HUDEP-2 (cell line): ENCODE measurements at regions not wholly inside any gene's neighbourhood (a gene's known extent, or its start where the extent isn't known, plus 50 kb on each side); places are given as distances from the start of the nearest gene placed in this dataset.
"Not testable (repeated sequence)": the region's sequence is repeated elsewhere in the genome, so short reads cannot be mapped to it uniquely, and the experiment has no call there.

Experiments used
- DNase-seq, 76 experiments: peaks; one replicate each; lab custom pipeline; 2025; ENCODE audit not compliant: unreplicated experiment in 76 of 76; lab: John Stamatoyannopoulos, UW

GRCh38 chr4:104002318-104002717 lies 282.5 kb upstream of the TACR3 start:
- DNase-seq = not testable (repeated sequence)

DNA sequence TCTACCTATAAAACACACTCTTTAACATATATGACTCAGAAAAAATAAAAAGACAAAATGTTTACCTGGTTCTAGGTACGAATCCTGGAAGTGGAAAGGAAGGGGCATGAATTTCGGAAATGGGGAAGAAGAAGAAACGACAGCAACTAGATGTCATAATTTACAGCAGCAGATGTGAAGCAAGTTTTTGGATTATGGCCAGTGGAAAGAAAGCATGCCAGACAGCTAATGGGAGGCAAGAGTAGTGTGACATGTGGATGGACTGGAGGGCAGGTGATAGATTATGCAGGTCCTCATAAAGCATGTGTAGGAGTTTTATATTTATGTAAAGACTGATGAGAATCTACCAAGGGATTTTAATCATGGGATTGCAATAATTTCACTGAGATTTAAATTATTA lies 279.0 kb upstream of the TACR3 start:
- no peak for DNase-seq

- no peak for DNase-seq
These were observed 276.9 kb upstream of the TACR3 start for GRCh38 chr4:103996637-103997036.

DNA sequence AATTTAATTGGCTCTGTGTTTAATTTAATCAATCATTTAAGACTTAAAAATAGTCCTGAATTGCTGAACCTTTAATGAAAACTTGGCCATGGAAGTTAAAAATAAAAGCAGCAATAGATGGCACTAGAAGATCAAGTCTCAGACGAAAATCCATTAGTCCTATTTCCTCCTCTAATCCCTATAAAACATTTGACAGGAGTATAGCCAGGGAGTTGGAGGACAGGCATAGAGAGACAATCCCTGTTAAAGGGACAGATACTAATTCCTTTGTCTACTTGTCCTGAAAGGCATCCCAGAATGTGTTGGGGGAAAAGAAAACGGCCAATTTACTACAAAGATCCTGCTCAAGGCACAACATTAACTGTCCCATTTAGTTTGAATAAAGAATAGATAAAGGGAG lies 276.3 kb upstream of the TACR3 start:
- no peak for DNase-seq

DNA sequence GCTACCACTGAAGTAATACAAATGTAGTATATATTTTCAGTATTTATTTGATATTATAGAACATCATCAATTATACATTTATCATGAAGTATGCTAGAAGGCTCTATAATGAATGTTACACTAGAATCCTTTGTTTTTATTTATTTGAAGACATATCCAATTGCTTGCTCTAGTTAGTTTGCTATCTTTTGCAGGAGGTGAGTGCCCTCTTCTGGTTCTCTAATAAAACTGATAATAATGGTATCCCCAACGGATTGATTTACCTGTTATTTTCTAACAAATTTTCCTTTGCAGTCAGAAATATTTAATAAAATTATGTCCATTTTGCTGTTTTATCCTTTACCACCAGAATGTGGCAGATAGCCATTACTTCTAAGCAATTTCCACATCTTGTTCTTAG lies 274.3 kb upstream of the TACR3 start:
- no peak for DNase-seq

DNA sequence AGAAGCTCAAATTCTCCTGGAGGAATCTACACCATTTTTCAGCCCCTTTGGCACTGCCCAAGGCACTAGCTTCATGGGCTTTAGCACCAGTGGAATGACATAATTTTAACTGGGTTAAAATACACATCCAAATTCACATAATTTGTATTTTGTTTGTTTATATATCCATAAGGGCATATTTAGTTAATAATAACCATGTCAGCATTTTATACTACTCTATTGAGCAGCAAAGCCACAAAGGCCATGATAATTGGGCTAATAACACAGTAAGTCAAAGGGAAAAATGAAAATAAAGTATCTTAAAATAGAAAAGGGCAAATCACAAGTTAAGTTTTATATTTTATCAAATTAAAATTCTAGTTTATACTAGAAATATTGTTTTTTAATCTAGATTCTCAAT lies 262.7 kb upstream of the TACR3 start:
- DNase-seq = no peak

GRCh38 chr4:103948244-103949018 lies 228.6 kb upstream of the TACR3 start:
- no peak for DNase-seq

DNA sequence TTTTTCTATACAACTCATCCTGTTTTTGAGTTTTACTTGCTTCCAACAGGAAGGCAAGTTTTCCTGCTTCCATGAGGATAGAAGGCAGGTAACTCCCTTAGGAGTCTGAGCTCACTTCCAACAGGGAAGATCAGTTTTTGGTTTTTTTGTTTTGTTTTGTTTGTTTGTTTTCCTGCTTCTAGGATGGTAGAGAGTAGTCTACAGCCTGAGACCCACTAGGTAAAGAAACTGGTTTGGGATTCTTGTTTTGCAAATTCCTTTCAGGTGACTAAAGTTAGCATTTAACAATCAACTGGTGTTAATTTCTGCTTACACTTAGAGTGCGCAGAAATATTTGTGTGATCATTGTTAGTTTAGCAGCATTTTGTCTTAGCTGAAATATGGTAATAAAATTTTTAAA lies 227.8 kb upstream of the TACR3 start:
- DNase-seq = no peak

DNA sequence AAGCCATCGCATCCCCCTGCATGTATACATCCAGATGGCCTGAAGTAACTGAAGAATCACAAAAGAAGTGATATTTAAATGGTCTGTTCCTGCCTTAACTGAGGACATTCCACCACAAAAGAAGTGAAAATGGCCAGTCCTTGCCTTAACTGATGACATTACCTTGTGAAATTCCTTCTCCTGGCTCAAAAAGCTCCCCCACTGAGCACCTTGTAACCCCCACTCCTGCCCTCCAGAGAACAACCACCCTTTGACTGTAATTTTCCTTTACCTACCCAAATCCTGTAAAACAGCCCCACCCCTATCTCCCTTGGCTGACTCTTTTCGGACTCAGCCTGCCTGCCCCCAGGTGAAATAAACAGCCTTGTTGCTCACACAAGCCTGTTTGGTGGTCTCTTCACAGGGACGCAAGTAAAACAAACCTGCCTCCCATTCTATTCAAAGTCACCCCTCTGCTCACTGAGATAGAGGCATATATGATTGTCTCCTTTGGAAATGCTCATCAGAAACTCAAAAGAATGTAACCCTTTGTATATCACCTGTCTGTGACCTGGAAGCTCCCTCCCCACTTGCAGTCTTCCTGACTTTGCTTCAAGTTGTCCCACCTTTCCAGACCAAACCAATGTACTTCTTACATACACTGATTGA lies 227.0 kb upstream of the TACR3 start:
- not testable (repeated sequence) for DNase-seq

DNA sequence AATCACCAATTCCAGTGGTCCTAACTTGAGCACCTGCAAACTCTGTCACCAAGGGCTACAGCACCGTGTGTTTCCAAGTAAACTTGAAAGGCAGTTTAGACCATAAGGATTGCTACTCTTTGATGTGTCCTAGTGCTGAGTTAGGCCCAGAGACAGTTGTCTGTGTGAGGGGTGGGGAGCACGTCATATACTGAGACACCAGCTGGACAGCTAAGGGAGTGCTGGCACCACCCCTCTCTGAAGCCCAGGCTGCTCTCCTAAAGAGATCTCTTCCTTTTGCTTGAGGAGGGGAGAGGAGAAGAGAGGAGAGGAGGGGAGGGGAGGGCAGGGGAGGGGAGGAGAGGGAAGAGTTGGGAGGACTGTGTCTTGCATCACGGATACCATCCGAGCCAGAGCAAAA lies 218.7 kb upstream of the TACR3 start:
- no peak for DNase-seq

DNA sequence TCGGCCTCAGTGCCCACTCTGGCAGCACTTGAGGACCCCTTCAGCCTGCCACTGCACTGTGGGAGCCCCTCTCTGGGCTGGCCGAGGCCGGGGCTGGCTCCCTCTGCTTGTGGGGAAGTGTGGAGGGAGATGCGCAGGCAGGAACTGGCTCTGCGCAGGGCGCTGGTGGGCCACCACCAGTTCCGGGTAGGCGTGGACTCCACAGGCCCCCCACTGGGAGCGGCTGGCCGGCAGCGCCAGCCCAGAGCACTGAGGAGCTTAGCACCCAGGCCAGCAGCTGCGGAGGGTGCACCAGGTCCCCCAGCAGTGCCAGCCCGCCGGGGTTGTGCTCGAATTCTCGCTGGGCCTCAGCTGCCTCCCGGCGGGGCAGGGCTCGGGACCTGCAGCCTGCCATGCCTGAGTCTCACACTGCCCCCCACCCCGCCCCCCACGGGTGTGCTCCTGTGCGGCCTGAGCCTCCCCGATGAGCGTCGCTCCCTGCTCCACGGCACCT lies 216.9 kb upstream of the TACR3 start:
- no peak for DNase-seq

GRCh38 chr4:103934178-103934789 lies 214.5 kb upstream of the TACR3 start:
- peak in 22 of 76 experiments; percentile 1 to 49 (median 18) for DNase-seq

GRCh38 chr4:103928370-103928769 lies 208.6 kb upstream of the TACR3 start:
- no peak for DNase-seq

DNA sequence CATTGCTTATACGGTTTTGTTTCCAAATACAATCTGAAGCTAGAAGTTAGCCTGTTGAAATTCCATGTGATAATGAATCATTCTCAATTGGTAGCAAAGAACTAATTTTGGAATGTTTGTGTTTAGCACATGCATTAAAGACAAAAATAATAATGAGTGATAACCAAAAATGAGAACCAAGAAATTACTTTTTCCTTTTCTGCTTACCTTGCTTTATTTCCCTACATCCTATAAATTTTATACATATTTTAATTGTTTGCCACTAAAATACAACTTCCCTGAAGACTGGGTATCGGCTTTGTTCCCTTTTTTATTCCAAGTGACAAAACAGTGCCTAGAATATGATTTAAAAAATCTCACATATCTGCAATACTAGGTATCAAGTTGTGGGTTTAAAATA lies 203.8 kb upstream of the TACR3 start:
- no peak for DNase-seq

GRCh38 chr4:103918214-103918613 lies 198.4 kb upstream of the TACR3 start:
- DNase-seq = no peak

GRCh38 chr4:103915224-103915869 lies 195.6 kb upstream of the TACR3 start:
- peak in 4 of 76 experiments; percentile 0 to 1 (median 1) for DNase-seq

GRCh38 chr4:103907414-103907813 lies 187.6 kb upstream of the TACR3 start:
- no peak for DNase-seq

DNA sequence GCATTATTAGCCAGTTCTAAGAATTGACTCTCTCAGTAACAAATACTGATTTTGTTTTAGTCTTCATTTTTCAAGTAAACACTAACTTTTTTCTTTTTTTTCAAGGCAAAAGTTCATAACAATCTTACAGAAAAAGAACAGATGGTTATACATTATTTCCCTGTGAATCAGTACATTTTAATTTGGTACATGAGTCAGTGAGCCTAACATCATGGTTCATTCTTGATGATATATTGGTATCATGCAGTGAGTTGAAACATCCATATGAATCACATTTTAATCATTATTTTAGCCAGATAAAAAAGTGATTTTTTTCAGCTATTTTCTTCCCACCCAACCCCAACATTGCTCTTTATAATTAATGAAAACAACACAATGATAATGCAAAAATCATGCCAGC lies 184.3 kb upstream of the TACR3 start:
- no peak for DNase-seq

DNA sequence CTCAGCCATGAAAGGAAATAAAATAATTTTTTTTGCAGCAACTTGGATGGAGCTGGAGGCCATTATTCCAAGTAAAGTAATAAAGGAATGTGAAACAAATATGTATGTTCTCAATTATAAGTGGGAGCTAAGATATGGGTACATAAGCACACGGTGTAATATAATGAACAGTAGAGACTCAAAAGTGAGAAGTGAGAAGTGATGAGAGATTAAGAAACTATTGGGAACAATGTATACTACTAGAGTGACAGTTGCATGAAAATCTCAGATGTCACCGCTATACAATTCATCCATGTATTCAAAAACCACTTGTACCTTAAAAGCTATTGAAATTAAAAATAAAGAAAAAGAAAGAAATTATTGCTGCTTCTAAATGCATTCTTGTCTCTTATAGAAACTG lies 182.9 kb upstream of the TACR3 start:
- DNase-seq = no peak

GRCh38 chr4:103895876-103896465 lies 176.2 kb upstream of the TACR3 start:
- no peak for DNase-seq

DNA sequence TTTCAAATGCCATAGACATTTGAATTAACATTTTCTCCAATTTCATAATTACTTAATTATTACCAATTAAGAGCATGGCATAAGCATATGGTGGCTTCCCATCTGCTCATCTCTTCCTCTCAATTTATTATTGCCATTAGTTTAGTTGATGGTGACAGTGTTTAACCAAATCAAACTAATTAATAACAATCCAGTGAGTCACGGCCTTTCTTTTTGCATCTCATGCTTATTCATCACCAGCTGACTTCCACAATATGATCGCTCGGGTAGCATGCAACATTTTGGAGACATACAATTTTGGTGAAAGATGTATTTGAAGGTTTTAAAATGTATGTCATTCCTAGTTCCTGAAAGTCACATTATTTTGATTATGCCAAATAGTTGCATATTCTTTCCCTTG lies 172.8 kb upstream of the TACR3 start:
- DNase-seq = no peak
